AG04450 (cell line): ENCODE measurements at regions not wholly inside any gene's neighbourhood (a gene's known extent, or its start where the extent isn't known, plus 50 kb on each side); places are given as distances from the start of the nearest gene placed in this dataset.

Experiments
- CTCF ChIA-PET: fragments of 300-600, 350-600 bp; formaldehyde crosslinking; extraction: SDS; loops from one replicate; lab custom pipeline; 2022; ENCODE audit warnings: antibody characterized with exemption, inconsistent platforms; lab: Charles Lee
- POLR2A ChIA-PET: fragments of 350-600 bp; formaldehyde crosslinking; extraction: SDS; loops from one replicate; lab custom pipeline; 2021; ENCODE audit warnings: antibody characterized with exemption, inconsistent platforms; lab: Yijun Ruan, JAX
- DNase-seq: peaks from one replicate; pipeline ENCODE4 v3.0.0-alpha.2; 2011; ENCODE audit warnings: low read depth, low spot score
- H3K27ac ChIP-seq: one replicate; pipeline ENCODE4 v1.5.1; 2012; ENCODE audit warnings: low read depth, low read length, control low read depth
- H3K27me3 ChIP-seq: one replicate; pipeline ENCODE4 v1.6.0; 2012; ENCODE audit warnings: low read length; ENCODE audit not compliant: control insufficient read depth, insufficient read depth
- H3K4me3 ChIP-seq: 2 replicates; pipeline ENCODE4 v1.5.1; 2011; ENCODE audit warnings: mild to moderate bottlenecking, low read depth, low read length, control low read depth
- H3K9me3 ChIP-seq: 2 replicates; pipeline ENCODE4 v1.5.1; 2012; ENCODE audit warnings: low read length; ENCODE audit not compliant: control insufficient read depth, insufficient read depth
- CTCF ChIP-seq: IDR thresholded peaks from 2 replicates; pipeline ENCODE4 v1.5.1; 2011; ENCODE audit warnings: low read depth, low read length, control low read depth, inconsistent platforms

- Histone ChIP-seq H3K9me3 (peaks cover 5% of the 10 kb centered on the region; the same call in 1 of the 2 replicates), H3K4me3 (no peak overlapping the region), H3K27ac (no peak overlapping the region), H3K27me3 (no peaks in the 10 kb centered on the region)
- TF ChIP-seq CTCF: no peak
- ChIA-PET CTCF (no interaction called here), POLR2A (no interaction called here)
- no peak for DNase-seq
These were observed 336.4 kb upstream of the FMN2 start for GRCh38 chr1:239755107-239755912.

DNA sequence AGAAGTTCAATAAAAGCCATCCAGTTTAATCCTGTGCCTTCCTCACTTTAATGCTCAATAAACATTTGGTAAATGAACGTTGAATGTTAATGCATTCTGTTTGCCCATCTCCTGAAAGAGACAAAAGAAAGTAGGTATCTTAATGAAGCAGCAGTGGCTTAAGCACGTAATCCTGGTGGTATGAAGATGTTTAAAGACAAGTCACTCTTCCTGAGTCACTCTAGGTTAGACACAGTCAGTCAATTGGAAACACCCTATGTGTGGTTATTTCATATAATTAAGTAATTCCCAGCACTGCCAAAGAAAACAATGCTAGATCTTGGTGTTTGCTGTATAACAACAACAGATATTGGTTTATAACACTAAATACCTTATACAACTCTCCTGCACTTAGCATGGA is 334.0 kb upstream of the FMN2 start:
- H3K27ac ChIP-seq: no peak overlapping the region
- POLR2A ChIA-PET: no interaction called here
- TF ChIP-seq CTCF: no peak
- H3K27me3 ChIP-seq: no peaks in the 10 kb centered on the region
- peaks cover 7% of the 10 kb centered on the region; the same call in 1 of the 2 replicates for H3K9me3 ChIP-seq
- no peak overlapping the region for H3K4me3 ChIP-seq
- DNase-seq: no peak
- CTCF ChIA-PET: no interaction called here

DNA sequence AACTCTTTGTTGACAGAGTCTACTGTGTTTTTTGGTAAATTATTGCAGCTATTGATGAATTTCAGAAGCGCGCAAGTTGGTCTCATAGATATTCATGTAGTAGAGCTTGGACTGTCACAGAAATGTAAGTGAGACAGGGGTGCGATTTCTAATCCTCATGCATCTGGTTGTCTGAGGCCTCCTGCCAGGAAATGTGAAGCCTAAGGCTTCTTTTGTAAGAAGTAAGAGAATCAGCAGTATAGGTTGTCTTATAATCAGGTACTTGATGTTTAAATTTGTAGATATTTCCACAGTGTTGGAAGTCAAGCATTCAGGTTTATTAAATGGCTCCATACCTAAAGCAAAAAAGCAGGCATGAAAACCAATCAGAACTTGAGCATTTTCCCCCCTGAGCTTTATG is 332.9 kb upstream of the FMN2 start:
- Histone ChIP-seq H3K4me3 (no peak overlapping the region), H3K27me3 (no peaks in the 10 kb centered on the region), H3K9me3 (peaks cover 7% of the 10 kb centered on the region; the same call in 1 of the 2 replicates), H3K27ac (no peak overlapping the region)
- no peak for DNase-seq
- ChIA-PET POLR2A (no interaction called here), CTCF (interaction anchor here (0.6 to 0.7 kb wide), 2 partner anchors 499 to 1272 kb away, joined by 3 to 9 read pairs; no protein-coding TSS in a partner anchor)
- no peak for TF ChIP-seq CTCF

DNA sequence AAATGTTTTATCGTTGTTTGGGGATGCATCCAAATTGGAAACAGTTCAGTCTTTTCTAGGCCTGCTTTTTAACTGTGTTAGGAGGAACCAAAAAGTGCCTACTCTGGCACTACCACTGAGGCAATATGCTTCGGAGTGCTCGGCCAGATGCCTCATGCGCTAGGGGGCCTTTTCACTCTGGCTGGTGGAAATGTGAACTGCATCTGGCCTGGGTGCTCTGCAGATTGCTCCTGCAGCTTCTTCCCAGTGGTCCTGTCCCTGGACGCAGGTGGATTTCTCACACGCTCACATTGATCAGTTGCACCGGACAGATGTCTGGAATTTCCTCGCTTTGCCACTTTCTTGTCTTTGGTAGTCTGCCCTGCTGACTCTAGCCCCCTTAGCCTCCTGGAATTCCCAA is 330.2 kb upstream of the FMN2 start:
- no peak overlapping the region for H3K4me3 ChIP-seq
- POLR2A ChIA-PET: no interaction called here
- CTCF ChIA-PET: no interaction called here

More for the DNA sequence above, 330.2 kb upstream of the FMN2 start:
- no peaks in the 10 kb centered on the region for H3K27me3 ChIP-seq
- H3K27ac ChIP-seq: no peak overlapping the region
- no peak for DNase-seq
- peaks cover 7% of the 10 kb centered on the region; the same call in 1 of the 2 replicates for H3K9me3 ChIP-seq
- TF ChIP-seq CTCF: no peak
